Hepatocyte (in vitro differentiated cells): ENCODE measurements at regions not wholly inside any gene's neighbourhood (a gene's known extent, or its start where the extent isn't known, plus 50 kb on each side); places are given as distances from the start of the nearest gene placed in this dataset.

Source experiments
- DNase-seq: peaks from one replicate; pipeline ENCODE4 v3.0.0-alpha.2; 2016; ENCODE audit warnings: low spot score
- H2AFZ ChIP-seq: fragments of 200-600 bp; sonication (generic); 2 replicates; pipeline ENCODE4 v1.6.0; 2016; ENCODE audit warnings: antibody characterized with exemption, mild to moderate bottlenecking
- H3K27ac ChIP-seq: fragments of 200-600 bp; sonication (generic); 2 replicates; pipeline ENCODE4 v1.5.1; 2016; ENCODE audit warnings: mild to moderate bottlenecking
- H3K27me3 ChIP-seq: fragments of 200-600 bp; sonication (generic); 2 replicates; pipeline ENCODE4 v1.6.1; 2016
- H3K36me3 ChIP-seq: fragments of 200-600 bp; sonication (generic); replicated peaks from 2 replicates; pipeline ENCODE4 v1.5.1; 2016; ENCODE audit warnings: low read depth; ENCODE audit not compliant: insufficient read depth
- H3K4me1 ChIP-seq: fragments of 200-600 bp; sonication (generic); 2 replicates; pipeline ENCODE4 v1.5.1; 2016; ENCODE audit warnings: mild to moderate bottlenecking, moderate library complexity; ENCODE audit not compliant: insufficient read depth
- H3K4me2 ChIP-seq: fragments of 200-600 bp; sonication (generic); 2 replicates; pipeline ENCODE4 v1.6.0; 2016
- H3K4me3 ChIP-seq: fragments of 200-600 bp; sonication (generic); 2 replicates; pipeline ENCODE4 v1.5.1; 2016; ENCODE audit warnings: mild to moderate bottlenecking
- H3K79me2 ChIP-seq: fragments of 200-600 bp; sonication (generic); 2 replicates; pipeline ENCODE4 v1.6.0; 2017; ENCODE audit warnings: mild to moderate bottlenecking
- H3K9me2 ChIP-seq: fragments of 200-600 bp; sonication (generic); replicated peaks from 2 replicates; pipeline ENCODE4 v1.6.0; 2017; ENCODE audit warnings: mild to moderate bottlenecking; ENCODE audit not compliant: insufficient read depth
- H3K9me3 ChIP-seq: fragments of 200-600 bp; sonication (generic); 2 replicates; pipeline ENCODE4 v1.5.1; 2016; ENCODE audit warnings: low read depth, mild to moderate bottlenecking
- H4K20me1 ChIP-seq: fragments of 200-600 bp; sonication (generic); 2 replicates; pipeline ENCODE4 v1.6.0; 2016; ENCODE audit warnings: mild to moderate bottlenecking; ENCODE audit not compliant: insufficient read depth, poor library complexity, severe bottlenecking
- EZH2 ChIP-seq: fragments of 200-600 bp; sonication (generic); IDR thresholded peaks from 2 replicates; pipeline ENCODE4 v1.6.1; 2016; ENCODE audit warnings: antibody characterized with exemption, mild to moderate bottlenecking, borderline replicate concordance
- EZH2phosphoT487 ChIP-seq: fragments of 200-600 bp; sonication (generic); IDR thresholded peaks from one replicate; pipeline ENCODE4 v1.6.1; 2018; ENCODE audit warnings: antibody characterized with exemption, mild to moderate bottlenecking, low read depth, moderate library complexity; ENCODE audit not compliant: unreplicated experiment, severe bottlenecking
- WGBS: methylation state at CpG from one replicate; pipeline ENCODE4 v1.1.6; 2016; ENCODE audit warnings: low lambda C conversion rate; ENCODE audit errors: missing lambda C conversion rate; 5-methylcytosine and 5-hydroxymethylcytosine counted together
- TF ChIP-seq, protein P1 (sequence below): fragments of 200-600 bp; sonication (generic); IDR thresholded peaks from 2 replicates; pipeline ENCODE4 v1.5.1; 2016; ENCODE audit warnings: antibody characterized with exemption, mild to moderate bottlenecking; ENCODE audit not compliant: poor library complexity

DNA sequence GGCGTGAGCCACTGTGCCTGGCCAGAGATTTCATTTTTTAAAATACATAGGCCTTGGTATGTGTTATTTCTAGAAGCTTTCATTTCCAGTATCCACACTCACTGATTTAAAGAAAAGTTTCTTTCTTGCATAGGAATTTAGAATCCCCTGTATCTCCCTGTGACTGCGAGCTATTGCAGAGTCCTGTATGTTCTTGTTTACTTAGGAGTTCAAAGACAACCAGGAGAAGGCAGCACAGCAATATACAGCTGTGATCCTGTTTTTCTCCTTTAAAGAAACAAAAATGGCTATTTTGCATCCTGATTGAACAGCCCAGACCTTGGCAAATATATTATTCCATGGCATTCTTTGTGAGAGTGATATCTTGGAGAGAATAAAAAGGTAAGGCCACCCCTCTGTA is 185.0 kb upstream of the COX10 start:
- no peaks in the 10 kb centered on the region for H3K9me3 ChIP-seq
- H3K27me3 ChIP-seq: no peaks in the 10 kb centered on the region
- H3K4me1 ChIP-seq: peaks cover 14% of the 10 kb centered on the region
- no peaks in the 10 kb centered on the region for H3K36me3 ChIP-seq
- 79% methylated on average over 2 of the region's 2 CpGs for WGBS
- TF ChIP-seq, protein P1, sequence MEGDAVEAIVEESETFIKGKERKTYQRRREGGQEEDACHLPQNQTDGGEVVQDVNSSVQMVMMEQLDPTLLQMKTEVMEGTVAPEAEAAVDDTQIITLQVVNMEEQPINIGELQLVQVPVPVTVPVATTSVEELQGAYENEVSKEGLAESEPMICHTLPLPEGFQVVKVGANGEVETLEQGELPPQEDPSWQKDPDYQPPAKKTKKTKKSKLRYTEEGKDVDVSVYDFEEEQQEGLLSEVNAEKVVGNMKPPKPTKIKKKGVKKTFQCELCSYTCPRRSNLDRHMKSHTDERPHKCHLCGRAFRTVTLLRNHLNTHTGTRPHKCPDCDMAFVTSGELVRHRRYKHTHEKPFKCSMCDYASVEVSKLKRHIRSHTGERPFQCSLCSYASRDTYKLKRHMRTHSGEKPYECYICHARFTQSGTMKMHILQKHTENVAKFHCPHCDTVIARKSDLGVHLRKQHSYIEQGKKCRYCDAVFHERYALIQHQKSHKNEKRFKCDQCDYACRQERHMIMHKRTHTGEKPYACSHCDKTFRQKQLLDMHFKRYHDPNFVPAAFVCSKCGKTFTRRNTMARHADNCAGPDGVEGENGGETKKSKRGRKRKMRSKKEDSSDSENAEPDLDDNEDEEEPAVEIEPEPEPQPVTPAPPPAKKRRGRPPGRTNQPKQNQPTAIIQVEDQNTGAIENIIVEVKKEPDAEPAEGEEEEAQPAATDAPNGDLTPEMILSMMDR: no peak
- TF ChIP-seq EZH2phosphoT487 (no peak), EZH2 (no peak)
- no peak overlapping the region for H2AFZ ChIP-seq
- no peak for DNase-seq
- no peaks in the 10 kb centered on the region for H3K9me2 ChIP-seq
- H3K4me2 ChIP-seq: no peak overlapping the region
- H3K79me2 ChIP-seq: no peaks in the 10 kb centered on the region
- H3K4me3 ChIP-seq: no peak overlapping the region
- no peaks in the 10 kb centered on the region for H4K20me1 ChIP-seq
- no peak overlapping the region for H3K27ac ChIP-seq

DNA sequence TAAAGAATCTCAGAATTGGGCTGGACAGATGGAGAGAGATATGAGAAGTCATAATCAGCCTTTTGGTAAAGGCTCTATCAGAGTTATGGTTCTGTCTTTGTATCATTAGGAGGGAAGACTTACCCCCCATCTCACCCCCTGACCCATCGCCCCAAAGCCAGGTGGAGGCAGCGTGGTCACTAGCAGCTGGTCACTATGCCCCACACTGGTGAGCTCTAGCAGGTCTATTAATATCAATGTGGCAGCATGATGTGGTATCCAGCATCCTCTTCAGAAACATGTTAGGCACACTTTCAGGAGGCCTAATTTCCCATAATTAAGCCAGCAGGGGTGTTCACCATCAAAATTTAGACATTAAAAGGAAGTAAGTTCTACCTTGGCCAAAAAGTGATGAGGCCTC is 183.8 kb upstream of the COX10 start:
- Histone ChIP-seq H3K4me1 (peaks cover 14% of the 10 kb centered on the region), H2AFZ (no peak overlapping the region), H3K79me2 (no peaks in the 10 kb centered on the region), H3K4me3 (no peak overlapping the region), H3K9me2 (no peaks in the 10 kb centered on the region), H4K20me1 (no peaks in the 10 kb centered on the region), H3K27ac (no peak overlapping the region), H3K36me3 (no peaks in the 10 kb centered on the region), H3K27me3 (no peaks in the 10 kb centered on the region), H3K4me2 (no peak overlapping the region), H3K9me3 (no peaks in the 10 kb centered on the region)
- TF ChIP-seq, protein P1: no peak
- no peak for TF ChIP-seq EZH2phosphoT487
- no peak for TF ChIP-seq EZH2
- 100% methylated on average over 2 of the region's 2 CpGs for WGBS
- no peak for DNase-seq

DNA sequence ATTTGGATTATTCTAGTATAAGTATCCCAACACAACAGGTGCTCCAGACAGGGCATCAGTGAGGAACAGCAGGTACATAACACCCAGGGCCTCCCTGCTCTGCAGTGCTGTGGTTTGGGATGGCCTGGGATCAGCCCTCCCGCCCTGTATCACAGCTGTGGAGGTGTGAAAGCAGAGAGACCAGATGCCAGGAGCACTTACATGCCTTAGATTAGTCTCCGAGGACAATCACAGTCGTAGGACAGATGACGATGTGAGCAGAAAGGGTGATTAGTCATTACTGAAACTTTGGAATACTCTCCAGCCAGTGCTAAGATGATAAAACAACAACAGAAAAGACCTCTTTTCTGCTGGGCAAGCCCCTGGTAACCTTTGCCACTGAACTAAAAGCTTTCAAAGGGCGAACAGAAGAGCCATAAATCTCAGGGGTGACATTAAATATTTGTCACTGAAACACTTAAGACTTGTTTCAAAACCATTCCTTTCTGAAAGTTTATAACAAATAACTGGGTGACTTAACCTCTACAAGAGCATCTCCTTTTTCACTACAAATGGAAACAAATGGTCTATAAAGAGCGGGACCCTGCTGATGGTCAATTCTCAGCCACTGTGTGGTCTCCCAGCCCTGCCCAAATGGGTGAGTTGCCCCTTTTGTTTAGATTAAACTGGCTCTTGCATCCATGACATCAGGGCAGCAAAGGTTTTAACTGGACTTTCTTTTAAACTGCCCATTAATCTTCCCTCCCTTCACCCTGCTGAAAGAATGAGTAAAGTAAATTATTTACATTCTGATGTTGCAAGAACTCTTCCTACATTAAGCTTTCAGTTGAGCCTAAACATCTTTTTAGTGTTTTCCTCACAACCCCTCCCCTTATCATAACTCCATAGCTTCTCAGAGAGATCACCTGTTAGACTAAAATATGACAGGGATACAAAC is 183.1 kb upstream of the COX10 start:
- no peaks in the 10 kb centered on the region for H3K9me3 ChIP-seq
- no peaks in the 10 kb centered on the region for H3K27me3 ChIP-seq
- TF ChIP-seq EZH2phosphoT487: no peak
- TF ChIP-seq EZH2: no peak
- TF ChIP-seq, protein P1: no peak
- peak; percentile 14 for DNase-seq
- no peak overlapping the region for H2AFZ ChIP-seq
- peaks cover 14% of the 10 kb centered on the region for H3K4me1 ChIP-seq
- WGBS: 28% methylated on average over 6 of the region's 6 CpGs
- no peak overlapping the region for H3K4me3 ChIP-seq
- no peaks in the 10 kb centered on the region for H3K79me2 ChIP-seq
- H3K36me3 ChIP-seq: no peaks in the 10 kb centered on the region
- peak overlapping the region; percentile 11 for H3K4me2 ChIP-seq
- no peaks in the 10 kb centered on the region for H4K20me1 ChIP-seq
- H3K9me2 ChIP-seq: no peaks in the 10 kb centered on the region
- H3K27ac ChIP-seq: peak overlapping the region; percentile 15
